Dedifferentiated amniotic fluid mesenchymal stem cell (primary cell): ENCODE measurements at regions not wholly inside any gene's neighbourhood (a gene's known extent, or its start where the extent isn't known, plus 50 kb on each side); places are given as distances from the start of the nearest gene placed in this dataset.

Source experiments
- DNase-seq: peaks from one replicate; pipeline ENCODE4 v3.0.0-alpha.2; 2016; ENCODE audit errors: extremely low spot score

- DNase-seq = no peak
These were observed 611.4 kb upstream of the USP24 start for GRCh38 chr1:55826381-55827080.

- no peak for DNase-seq
These were observed 610.3 kb upstream of the USP24 start for GRCh38 chr1:55825461-55825860.

GRCh38 chr1:55824251-55824640 lies 609.1 kb upstream of the USP24 start:
- DNase-seq = no peak

- DNase-seq = peak; percentile 65
These were observed 608.5 kb upstream of the USP24 start for GRCh38 chr1:55823541-55824250.

- no peak for DNase-seq
These were observed 607.7 kb upstream of the USP24 start for GRCh38 chr1:55822891-55823290.

GRCh38 chr1:55821234-55821633 lies 606.1 kb upstream of the USP24 start:
- no peak for DNase-seq

- DNase-seq = no peak
These were observed 605.3 kb upstream of the USP24 start for GRCh38 chr1:55820501-55820900.

GRCh38 chr1:55819011-55819410 lies 603.8 kb upstream of the USP24 start:
- no peak for DNase-seq

- no peak for DNase-seq
These were observed 601.6 kb upstream of the USP24 start for GRCh38 chr1:55816456-55817426.

GRCh38 chr1:55815745-55816455 lies 600.7 kb upstream of the USP24 start:
- DNase-seq = no peak

GRCh38 chr1:55814967-55815366 lies 599.8 kb upstream of the USP24 start:
- DNase-seq = no peak

- DNase-seq = peak; percentile 68
These were observed 598.5 kb upstream of the USP24 start for GRCh38 chr1:55813618-55814017.

- DNase-seq = no peak
These were observed 597.1 kb upstream of the USP24 start for GRCh38 chr1:55812281-55812680.

GRCh38 chr1:55808263-55808662 lies 593.1 kb upstream of the USP24 start:
- no peak for DNase-seq

GRCh38 chr1:55803429-55803828 lies 588.3 kb upstream of the USP24 start:
- no peak for DNase-seq

GRCh38 chr1:55801481-55801880 lies 586.3 kb upstream of the USP24 start:
- DNase-seq = no peak

GRCh38 chr1:55800503-55800902 lies 585.3 kb upstream of the USP24 start:
- no peak for DNase-seq

GRCh38 chr1:55793856-55794255 lies 578.7 kb upstream of the USP24 start:
- no peak for DNase-seq

GRCh38 chr1:55792870-55793269 lies 577.7 kb upstream of the USP24 start:
- no peak for DNase-seq

GRCh38 chr1:55789466-55789865 lies 574.3 kb upstream of the USP24 start:
- DNase-seq = no peak

GRCh38 chr1:55786396-55786795 lies 571.2 kb upstream of the USP24 start:
- no peak for DNase-seq
